ENCODE measurements at regions not wholly inside any gene's neighbourhood (a gene's known extent, or its start where the extent isn't known, plus 50 kb on each side); places are given as distances from the start of the nearest gene placed in this dataset.

DNA sequence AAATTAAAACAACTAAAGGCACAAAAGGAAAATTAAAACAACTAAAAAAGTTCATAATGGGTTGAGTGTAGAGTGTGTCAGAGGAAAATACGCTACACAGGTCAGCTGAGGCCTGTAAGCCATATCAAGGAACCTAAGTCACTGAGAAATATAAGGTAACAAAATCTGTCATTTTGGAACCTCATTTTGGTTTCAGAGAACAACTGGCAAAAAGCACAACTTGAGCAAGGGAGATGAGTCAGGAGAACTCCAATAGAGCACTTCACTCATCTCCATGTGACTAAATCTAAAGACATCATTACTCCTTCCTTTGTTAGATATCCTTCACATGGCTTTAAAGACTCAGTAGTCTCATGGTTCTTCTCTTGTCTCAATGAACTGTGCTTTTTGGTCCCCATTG is 269.4 kb upstream of the POU5F2 start:
- H3K36me3 ChIP-seq: no peaks in the 10 kb centered on the region
- intact Hi-C loops (cut with DNase I; ENCODE audit: low total_unique reads): no loop called here
- DNase-seq: no peak
- H3K27me3 ChIP-seq: no peaks in the 10 kb centered on the region
- H3K27ac ChIP-seq: no peak overlapping the region
- no peaks in the 10 kb centered on the region for H3K4me1 ChIP-seq
- TF ChIP-seq POLR2A (IDR thresholded peaks at IDR 0.05): no peak
- H3K4me3 ChIP-seq: no peak overlapping the region
- H3K9me3 ChIP-seq: peaks cover 0 to 6% of the 10 kb centered on the region in 2 donors

DNA sequence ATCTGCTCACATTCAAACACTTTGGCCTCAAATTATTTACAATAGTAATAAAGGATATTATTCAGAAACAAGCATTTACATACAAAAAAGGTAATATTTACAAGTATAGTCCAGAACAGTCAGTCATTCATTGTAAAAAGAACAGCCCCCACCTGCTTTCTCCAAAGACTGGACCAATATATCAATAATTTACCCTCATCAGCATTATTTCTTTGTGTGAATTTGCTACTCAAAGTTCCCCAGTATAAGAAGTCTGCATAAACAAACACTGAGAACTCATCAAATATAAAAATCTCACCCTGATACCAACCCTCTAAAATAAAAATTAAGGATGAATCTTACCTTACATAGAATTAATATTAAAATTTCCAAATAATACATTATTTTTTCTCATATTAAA is 267.8 kb upstream of the POU5F2 start:
- no peaks in the 10 kb centered on the region for H3K9me3 ChIP-seq
- no peak overlapping the region for H3K4me3 ChIP-seq
- H3K36me3 ChIP-seq: no peaks in the 10 kb centered on the region
- no peak for TF ChIP-seq CTCF (IDR thresholded peaks at IDR 0.05)
- TF ChIP-seq POLR2A (IDR thresholded peaks at IDR 0.05): no peak
- DNase-seq: no peak
- no peak overlapping the region for H3K27ac ChIP-seq
- no peaks in the 10 kb centered on the region for H3K27me3 ChIP-seq
- no peaks in the 10 kb centered on the region for H3K4me1 ChIP-seq
- intact Hi-C loops (cut with DNase I; ENCODE audit: low total_unique reads): no loop called here

DNA sequence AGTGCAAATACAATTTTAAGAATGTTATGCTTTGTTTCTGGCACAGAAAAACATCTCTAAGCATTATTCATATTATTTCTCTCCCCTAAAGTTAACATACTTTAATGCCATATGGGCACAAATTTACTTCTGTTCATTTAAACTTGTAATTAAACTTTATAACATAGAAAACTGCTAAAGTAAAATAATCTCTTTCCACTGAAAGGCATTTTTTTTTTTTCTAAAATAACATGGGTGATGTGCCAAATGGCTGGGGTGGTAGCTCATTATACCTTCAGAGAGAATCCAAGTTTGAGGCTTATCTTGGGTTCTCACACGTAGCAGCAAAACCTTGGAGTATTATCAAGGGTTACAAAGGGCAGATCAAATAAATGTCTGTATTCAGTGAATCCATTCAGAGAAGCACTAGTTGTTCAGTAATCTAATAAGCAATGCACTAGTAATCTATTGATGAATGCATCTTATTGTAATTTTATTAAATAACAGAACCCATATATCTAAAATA is 257.6 kb upstream of the POU5F2 start:
- TF ChIP-seq POLR2A (IDR thresholded peaks at IDR 0.05): no peak
- Histone ChIP-seq H3K4me1 (peaks cover 0 to 7% of the 10 kb centered on the region in 2 donors), H3K27me3 (no peaks in the 10 kb centered on the region), H3K4me3 (no peak overlapping the region), H3K36me3 (no peaks in the 10 kb centered on the region), H3K27ac (no peak overlapping the region), H3K9me3 (no peaks in the 10 kb centered on the region)
- intact Hi-C loops (cut with DNase I; ENCODE audit: low total_unique reads): no loop called here
- no peak for DNase-seq

DNA sequence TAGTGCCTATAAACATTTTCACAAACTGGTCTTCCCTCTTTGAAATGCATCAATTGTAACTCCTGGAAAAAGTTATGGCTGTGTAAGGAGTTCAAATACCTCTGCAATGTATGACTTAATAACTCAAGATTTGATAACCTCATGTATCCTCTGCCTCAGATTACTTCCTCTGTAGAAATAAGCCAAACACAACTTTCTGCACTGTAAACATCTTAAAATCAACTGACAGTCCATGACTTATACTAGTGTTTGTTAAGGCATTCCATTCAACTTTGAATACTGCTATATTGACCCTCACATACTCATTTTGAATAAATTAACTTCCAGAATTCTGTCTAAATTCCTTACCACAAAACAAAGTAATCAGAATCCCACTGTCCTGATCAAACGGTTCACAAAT is 256.2 kb upstream of the POU5F2 start:
- Histone ChIP-seq H3K4me1 (peaks cover 0 to 7% of the 10 kb centered on the region in 2 donors), H3K27ac (no peak overlapping the region), H3K36me3 (no peaks in the 10 kb centered on the region), H3K9me3 (no peaks in the 10 kb centered on the region), H3K27me3 (no peaks in the 10 kb centered on the region), H3K4me3 (no peak overlapping the region)
- no peak for DNase-seq
- intact Hi-C loops (cut with DNase I; ENCODE audit: low total_unique reads): no loop called here
- TF ChIP-seq POLR2A (IDR thresholded peaks at IDR 0.05) (no peak), CTCF (IDR thresholded peaks at IDR 0.05) (no peak)

GRCh38 chr5:93995126-93995621 is 253.8 kb upstream of the POU5F2 start:
- H3K4me3 ChIP-seq: no peak overlapping the region
- H3K36me3 ChIP-seq: no peaks in the 10 kb centered on the region
- H3K9me3 ChIP-seq: no peaks in the 10 kb centered on the region
- peaks cover 0 to 7% of the 10 kb centered on the region in 2 donors for H3K4me1 ChIP-seq
- no peaks in the 10 kb centered on the region for H3K27me3 ChIP-seq
- TF ChIP-seq CTCF (IDR thresholded peaks at IDR 0.05) (no peak), POLR2A (IDR thresholded peaks at IDR 0.05) (no peak)
- no peak for DNase-seq
- intact Hi-C loops (cut with DNase I; ENCODE audit: low total_unique reads): no loop called here
- no peak overlapping the region for H3K27ac ChIP-seq

DNA sequence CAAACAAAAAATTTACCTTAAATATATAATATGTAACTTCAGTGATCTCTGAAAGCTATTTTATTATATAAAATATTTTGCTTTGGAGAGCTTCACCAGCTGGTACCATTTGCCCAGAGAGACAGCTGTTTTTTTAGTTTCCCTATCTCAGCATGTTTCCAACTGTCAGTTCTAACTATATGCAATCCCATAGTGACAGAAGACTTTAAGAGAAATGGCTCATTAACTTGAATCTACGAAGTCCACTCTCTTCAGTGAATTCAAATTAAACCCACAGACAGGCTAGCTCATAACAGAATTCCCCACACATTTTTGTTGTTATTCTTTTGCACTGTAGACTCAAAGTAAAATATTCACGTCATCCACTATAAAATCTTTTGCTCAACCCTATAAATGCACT is 251.8 kb upstream of the POU5F2 start:
- TF ChIP-seq CTCF (IDR thresholded peaks at IDR 0.05) (no peak), POLR2A (IDR thresholded peaks at IDR 0.05) (no peak)
- intact Hi-C loops (cut with DNase I; ENCODE audit: low total_unique reads): no loop called here

More for the DNA sequence above, 251.8 kb upstream of the POU5F2 start:
- Histone ChIP-seq H3K4me1 (peaks cover 0 to 4% of the 10 kb centered on the region in 2 donors), H3K4me3 (no peak overlapping the region), H3K9me3 (no peaks in the 10 kb centered on the region), H3K36me3 (no peaks in the 10 kb centered on the region), H3K27ac (no peak overlapping the region), H3K27me3 (no peaks in the 10 kb centered on the region)
- no peak for DNase-seq

All from uterus (tissue), 3 donors.